Caco-2 (cell line): ENCODE measurements at regions not wholly inside any gene's neighbourhood (a gene's known extent, or its start where the extent isn't known, plus 50 kb on each side); places are given as distances from the start of the nearest gene placed in this dataset.

ENCODE experiments used
- BruUV-seq: library from RNA; stranded (reverse); fragments of 400-500 nt; replicated peaks from 2 replicates; lab custom pipeline; 2021; lab: Mats Ljungman, UMichigan
- CTCF ChIA-PET: fragments of 300-600 bp; sonication (Branson Sonifier 250); formaldehyde crosslinking; loops from one replicate; lab custom pipeline; 2022; ENCODE audit warnings: antibody characterized with exemption; lab: Charles Lee
- POLR2A ChIA-PET: fragments of 300-600 bp; sonication (Branson Sonifier 250); formaldehyde crosslinking; loops from one replicate; lab custom pipeline; 2022; ENCODE audit warnings: antibody characterized with exemption; lab: Charles Lee
- DNase-seq, 2 experiments: peaks; one replicate each; pipeline versions ENCODE4 v3.0.0 to v3.0.0-alpha.2; 2020 to 2022
- H3K27me3 ChIP-seq: replicated peaks from 2 replicates; pipeline ENCODE4 v1.6.0; 2011; ENCODE audit warnings: low read length; ENCODE audit not compliant: control insufficient read depth, insufficient read depth
- H3K36me3 ChIP-seq: 2 replicates; pipeline ENCODE4 v1.5.1; 2011; ENCODE audit warnings: low read length; ENCODE audit not compliant: control insufficient read depth, insufficient read depth
- H3K4me1 ChIP-seq: fragments of 250-450 bp; sonication (Bioruptor Pico); 2 replicates; pipeline ENCODE4 v1.5.1; 2020; ENCODE audit warnings: mild to moderate bottlenecking
- H3K4me3 ChIP-seq: 2 replicates; pipeline ENCODE4 v1.5.1; 2011; ENCODE audit warnings: low read depth, mild to moderate bottlenecking, control low read depth, low read length
- H3K9me3 ChIP-seq: fragments of 250-450 bp; sonication (Bioruptor Pico); 2 replicates; pipeline ENCODE4 v1.5.1; 2020; ENCODE audit warnings: mild to moderate bottlenecking, moderate library complexity
- H3K27ac Mint-ChIP-seq: one replicate; pipeline ENCODE4 v1.8.0; 2022; ENCODE audit warnings: mixed read lengths; ENCODE audit not compliant: unreplicated experiment
- H3K27me3 Mint-ChIP-seq: one replicate; pipeline ENCODE4 v1.8.0; 2022; ENCODE audit warnings: mixed read lengths; ENCODE audit not compliant: insufficient read depth, unreplicated experiment
- H3K36me3 Mint-ChIP-seq: one replicate; pipeline ENCODE4 v1.8.0; 2022; ENCODE audit warnings: mild to moderate bottlenecking, mixed read lengths; ENCODE audit not compliant: insufficient read depth, unreplicated experiment
- H3K4me1 Mint-ChIP-seq: one replicate; pipeline ENCODE4 v1.8.0; 2022; ENCODE audit warnings: low read depth, mixed read lengths; ENCODE audit not compliant: unreplicated experiment
- H3K4me3 Mint-ChIP-seq: one replicate; pipeline ENCODE4 v1.8.0; 2022; ENCODE audit warnings: mild to moderate bottlenecking, moderate library complexity, mixed read lengths; ENCODE audit not compliant: unreplicated experiment
- H3K9me3 Mint-ChIP-seq: one replicate; pipeline ENCODE4 v1.8.0; 2022; ENCODE audit warnings: mixed read lengths; ENCODE audit not compliant: unreplicated experiment
- intact Hi-C: fragments of 100-400 bp; cut with micrococcal nuclease; formaldehyde crosslinking; loops from one replicate; pipeline ENCODE4 v1.10.0; 2022; ENCODE audit not compliant: unreplicated experiment
- TF ChIP-seq, protein P1 (sequence below), 2 experiments: fragments of 200-600 bp in 1 of 2; IDR thresholded peaks; 1 replicate in 1 of 2; 2 replicates in 1 of 2; pipeline versions ENCODE4 v1.5.1 to v1.8.0; 2011 to 2022; ENCODE audit warnings: antibody characterized with exemption in 1 of 2, control low read depth in 1 of 2, inconsistent platforms in 1 of 2, low read depth in 1 of 2, low read length in 1 of 2, mild to moderate bottlenecking in 1 of 2, moderate library complexity in 1 of 2; ENCODE audit not compliant: insufficient read depth in 1 of 2, severe bottlenecking in 1 of 2, unreplicated experiment in 1 of 2

DNA sequence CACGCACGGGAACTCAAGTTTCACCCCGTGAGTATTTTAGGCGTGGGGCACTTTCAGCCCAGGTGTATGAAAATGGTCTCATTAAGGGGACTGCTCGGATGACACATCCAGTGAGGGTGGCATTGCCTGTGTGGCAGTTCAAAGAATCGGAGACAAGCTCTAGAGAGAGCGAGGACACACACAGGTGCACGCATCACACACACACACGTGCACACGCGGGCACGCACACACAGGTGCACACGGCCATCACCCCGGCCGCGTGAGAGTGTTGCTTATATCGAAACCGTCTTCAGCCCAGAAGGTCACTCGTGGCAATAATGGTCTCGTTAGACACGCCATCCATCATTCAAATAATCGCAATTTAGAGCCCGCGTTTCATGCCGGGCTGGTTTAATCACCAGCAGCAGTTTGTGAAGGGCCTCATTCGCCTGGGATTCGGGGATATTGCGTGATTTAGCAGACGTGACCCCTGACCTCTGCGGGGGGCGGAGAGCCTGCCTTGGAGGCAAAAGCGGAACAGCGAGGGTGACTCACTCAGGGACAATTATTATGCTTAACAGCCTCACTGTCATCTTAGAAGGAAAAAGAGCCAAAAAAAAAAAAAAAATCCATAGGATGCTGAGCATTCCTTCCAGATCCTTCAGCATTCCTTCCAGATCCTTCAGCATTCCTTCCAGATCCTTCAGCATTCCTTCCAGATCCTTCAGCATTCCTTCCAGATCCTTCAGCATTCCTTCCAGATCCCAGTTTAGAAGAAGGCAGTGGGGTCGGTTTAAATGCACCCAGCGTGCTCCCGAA is 89.4 kb upstream of the PPP2R3B start:
- TF ChIP-seq, protein P1, sequence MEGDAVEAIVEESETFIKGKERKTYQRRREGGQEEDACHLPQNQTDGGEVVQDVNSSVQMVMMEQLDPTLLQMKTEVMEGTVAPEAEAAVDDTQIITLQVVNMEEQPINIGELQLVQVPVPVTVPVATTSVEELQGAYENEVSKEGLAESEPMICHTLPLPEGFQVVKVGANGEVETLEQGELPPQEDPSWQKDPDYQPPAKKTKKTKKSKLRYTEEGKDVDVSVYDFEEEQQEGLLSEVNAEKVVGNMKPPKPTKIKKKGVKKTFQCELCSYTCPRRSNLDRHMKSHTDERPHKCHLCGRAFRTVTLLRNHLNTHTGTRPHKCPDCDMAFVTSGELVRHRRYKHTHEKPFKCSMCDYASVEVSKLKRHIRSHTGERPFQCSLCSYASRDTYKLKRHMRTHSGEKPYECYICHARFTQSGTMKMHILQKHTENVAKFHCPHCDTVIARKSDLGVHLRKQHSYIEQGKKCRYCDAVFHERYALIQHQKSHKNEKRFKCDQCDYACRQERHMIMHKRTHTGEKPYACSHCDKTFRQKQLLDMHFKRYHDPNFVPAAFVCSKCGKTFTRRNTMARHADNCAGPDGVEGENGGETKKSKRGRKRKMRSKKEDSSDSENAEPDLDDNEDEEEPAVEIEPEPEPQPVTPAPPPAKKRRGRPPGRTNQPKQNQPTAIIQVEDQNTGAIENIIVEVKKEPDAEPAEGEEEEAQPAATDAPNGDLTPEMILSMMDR (IDR thresholded peaks at IDR 0.05; ENCODE audit: insufficient read depth in 1 of 2, low read depth in 1 of 2, low read length in 1 of 2, severe bottlenecking in 1 of 2, unreplicated experiment in 1 of 2) = no peak
- Histone ChIP-seq H3K36me3 (no peaks in the 10 kb centered on the region), H3K4me3 (no peak overlapping the region), H3K27me3 (no peaks in the 10 kb centered on the region), H3K9me3 (no peaks in the 10 kb centered on the region), H3K4me1 (no peaks in the 10 kb centered on the region)
- Mint-ChIP-seq H3K27ac (no peak overlapping the region), H3K27me3 (no peaks in the 10 kb centered on the region), H3K4me1 (no peaks in the 10 kb centered on the region), H3K36me3 (no peaks in the 10 kb centered on the region), H3K4me3 (no peak overlapping the region), H3K9me3 (peaks cover 28% of the 10 kb centered on the region)
- CTCF ChIA-PET = no interaction called here
- POLR2A ChIA-PET = no interaction called here
- intact Hi-C loops = no loop called here
- no peak for DNase-seq
- no TSS peak for BruUV-seq

DNA sequence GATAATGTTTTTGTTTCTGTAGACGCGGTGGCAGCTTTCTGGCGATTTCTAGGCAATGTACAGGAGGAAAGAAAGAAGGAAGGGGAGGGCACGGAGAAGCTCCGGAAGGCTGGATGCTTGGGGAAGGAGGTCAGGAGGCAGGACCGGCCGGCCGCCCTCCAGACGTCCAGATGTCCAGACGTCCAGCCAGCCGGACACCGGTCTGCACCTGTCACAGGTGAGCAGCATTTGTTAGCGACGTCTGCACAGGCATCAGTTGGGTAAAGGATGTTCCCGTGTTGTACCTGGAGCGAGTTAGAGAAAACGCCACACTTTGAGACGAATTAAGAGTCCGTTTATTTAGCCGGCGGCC is 90.0 kb upstream of the PPP2R3B start:
- Mint-ChIP-seq H3K4me3 (no peak overlapping the region), H3K27me3 (no peaks in the 10 kb centered on the region), H3K27ac (no peak overlapping the region), H3K4me1 (no peaks in the 10 kb centered on the region), H3K36me3 (no peaks in the 10 kb centered on the region), H3K9me3 (peaks cover 28% of the 10 kb centered on the region)
- no peak for DNase-seq
- TF ChIP-seq, protein P1 (IDR thresholded peaks at IDR 0.05; ENCODE audit: insufficient read depth in 1 of 2, low read depth in 1 of 2, low read length in 1 of 2, severe bottlenecking in 1 of 2, unreplicated experiment in 1 of 2) = no peak
- ChIA-PET POLR2A (no interaction called here), CTCF (no interaction called here)
- Histone ChIP-seq H3K4me3 (no peak overlapping the region), H3K4me1 (no peaks in the 10 kb centered on the region), H3K9me3 (no peaks in the 10 kb centered on the region), H3K27me3 (no peaks in the 10 kb centered on the region), H3K36me3 (no peaks in the 10 kb centered on the region)
- intact Hi-C loops = no loop called here
- BruUV-seq = no TSS peak

DNA sequence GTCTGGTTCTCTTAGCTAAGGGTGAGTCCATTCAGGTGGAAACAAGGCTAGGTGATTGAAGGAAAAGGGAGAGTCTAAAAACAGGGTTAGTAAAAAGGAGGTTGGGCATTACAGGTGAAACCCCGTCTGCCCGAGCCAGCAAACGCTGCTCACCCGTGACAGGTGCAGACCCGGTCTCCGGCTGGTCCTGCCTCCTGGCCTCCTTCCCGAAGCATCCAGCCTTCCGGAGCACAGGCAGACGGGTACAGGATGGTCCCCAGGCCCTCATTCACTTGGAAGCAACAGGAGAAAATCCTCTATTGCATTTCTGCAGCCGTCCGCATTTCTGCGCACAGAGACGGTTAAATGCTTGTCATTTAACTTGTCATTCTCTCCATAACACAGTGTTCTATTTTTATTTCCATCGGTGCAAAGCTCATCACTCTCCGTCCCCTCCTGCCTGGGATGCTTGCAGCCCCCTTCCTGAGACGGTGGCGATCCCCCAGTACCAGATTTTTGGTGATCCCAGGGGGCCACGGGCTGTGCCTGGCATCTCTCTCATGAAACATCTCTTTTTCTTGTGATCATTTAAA is 90.8 kb upstream of the PPP2R3B start:
- Mint-ChIP-seq H3K27ac (no peak overlapping the region), H3K27me3 (peaks cover 3% of the 10 kb centered on the region), H3K9me3 (peaks cover 37% of the 10 kb centered on the region), H3K4me3 (no peak overlapping the region), H3K4me1 (no peaks in the 10 kb centered on the region), H3K36me3 (no peaks in the 10 kb centered on the region)
- TF ChIP-seq, protein P1 (IDR thresholded peaks at IDR 0.05; ENCODE audit: insufficient read depth in 1 of 2, low read depth in 1 of 2, low read length in 1 of 2, severe bottlenecking in 1 of 2, unreplicated experiment in 1 of 2) = no peak
- BruUV-seq = no TSS peak
- Histone ChIP-seq H3K4me3 (no peak overlapping the region), H3K9me3 (no peaks in the 10 kb centered on the region), H3K4me1 (no peaks in the 10 kb centered on the region), H3K27me3 (no peaks in the 10 kb centered on the region), H3K36me3 (no peaks in the 10 kb centered on the region)
- CTCF ChIA-PET = no interaction called here
- DNase-seq = no peak
- POLR2A ChIA-PET = no interaction called here
- intact Hi-C loops = no loop called here
